CMK (cell line): ENCODE measurements at regions not wholly inside any gene's neighbourhood (a gene's known extent, or its start where the extent isn't known, plus 50 kb on each side); places are given as distances from the start of the nearest gene placed in this dataset.
"Not testable (repeated sequence)": the region's sequence is repeated elsewhere in the genome, so short reads cannot be mapped to it uniquely, and the experiment has no call there.

Experiments used
- DNase-seq: peaks from one replicate; pipeline ENCODE4 v3.0.0-alpha.2; 2010; ENCODE audit warnings: low read depth

- no peak for DNase-seq
Measured at GRCh38 chr2:142484111-142484510, 353.3 kb upstream of the LRP1B start.

GRCh38 chr2:142483653-142484052 lies 352.8 kb upstream of the LRP1B start:
- no peak for DNase-seq

- no peak for DNase-seq
Measured at GRCh38 chr2:142478206-142478605, 347.4 kb upstream of the LRP1B start.

- DNase-seq, result no peak
Measured at GRCh38 chr2:142472382-142472781, 341.6 kb upstream of the LRP1B start.

GRCh38 chr2:142467321-142467720 lies 336.5 kb upstream of the LRP1B start:
- no peak for DNase-seq

- DNase-seq, result no peak
Measured at GRCh38 chr2:142463047-142463446, 332.2 kb upstream of the LRP1B start.

GRCh38 chr2:142462306-142462705 lies 331.5 kb upstream of the LRP1B start:
- no peak for DNase-seq

GRCh38 chr2:142445551-142446072 lies 314.8 kb upstream of the LRP1B start:
- DNase-seq, result no peak

- DNase-seq, result no peak
Measured at GRCh38 chr2:142445023-142445422, 314.2 kb upstream of the LRP1B start.

- DNase-seq, result no peak
Measured at GRCh38 chr2:142435847-142436246, 305.0 kb upstream of the LRP1B start.

GRCh38 chr2:142426064-142426463 lies 295.2 kb upstream of the LRP1B start:
- DNase-seq, result no peak

GRCh38 chr2:142425551-142425950 lies 294.7 kb upstream of the LRP1B start:
- DNase-seq, result no peak

- DNase-seq, result no peak
Measured at GRCh38 chr2:142423603-142424002, 292.8 kb upstream of the LRP1B start.

- DNase-seq, result no peak
Measured at GRCh38 chr2:142422769-142423168, 292.0 kb upstream of the LRP1B start.

GRCh38 chr2:142422041-142422440 lies 291.2 kb upstream of the LRP1B start:
- DNase-seq, result no peak

GRCh38 chr2:142418699-142419098 lies 287.9 kb upstream of the LRP1B start:
- DNase-seq, result not testable (repeated sequence)

GRCh38 chr2:142416996-142417395 lies 286.2 kb upstream of the LRP1B start:
- no peak for DNase-seq

GRCh38 chr2:142415461-142415860 lies 284.6 kb upstream of the LRP1B start:
- DNase-seq, result no peak

GRCh38 chr2:142398212-142398611 lies 267.4 kb upstream of the LRP1B start:
- no peak for DNase-seq

GRCh38 chr2:142395291-142395690 lies 264.5 kb upstream of the LRP1B start:
- no peak for DNase-seq

- no peak for DNase-seq
Measured at GRCh38 chr2:142380372-142380771, 249.6 kb upstream of the LRP1B start.

GRCh38 chr2:142362069-142362468 lies 231.3 kb upstream of the LRP1B start:
- DNase-seq, result not testable (repeated sequence)

GRCh38 chr2:142347751-142348150 lies 216.9 kb upstream of the LRP1B start:
- DNase-seq, result no peak

GRCh38 chr2:142339261-142339660 lies 208.4 kb upstream of the LRP1B start:
- DNase-seq, result no peak

- no peak for DNase-seq
Measured at GRCh38 chr2:142332196-142332595, 201.4 kb upstream of the LRP1B start.
